K562 (cell line): ENCODE measurements at regions not wholly inside any gene's neighbourhood (a gene's known extent, or its start where the extent isn't known, plus 50 kb on each side); places are given as distances from the start of the nearest gene placed in this dataset.

Experiments used
- ATAC-seq: fragments of 200-7000 bp; cut with Tn5 transposase; 3 replicates; pipeline ENCODE4 v1.9.1; 2020; ENCODE audit warnings: moderate library complexity
- BruUV-seq: library from RNA; stranded (reverse); fragments of 400-500 nt; replicated peaks from 2 replicates; lab custom pipeline; 2021; lab: Mats Ljungman, UMichigan
- CTCF ChIA-PET: fragments of 300-600 bp; formaldehyde crosslinking; extraction: SDS; loops from one replicate; lab custom pipeline; 2021; ENCODE audit warnings: low intra/inter-chr PET ratio; lab: Yijun Ruan, JAX
- POLR2A ChIA-PET: fragments of 300-600, 350-650 bp; sonication (Branson Sonifier 250); formaldehyde crosslinking; extraction: SDS; loops from one replicate; lab custom pipeline; 2021; ENCODE audit warnings: antibody characterized with exemption, inconsistent platforms; lab: Yijun Ruan, JAX
- DNase-seq, 4 experiments: peaks; one replicate each; pipeline versions ENCODE4 v3.0.0 to v3.0.0-alpha.2; 2011 to 2018; ENCODE audit warnings: low spot score in 3 of 4, mixed read lengths in 3 of 4; ENCODE audit errors: extremely low read depth in 1 of 4
- FAIRE-seq: peaks from 2 replicates; lab custom pipeline; 2011; peaks lifted over from hg19 to GRCh38; lab: Jason Lieb, UNC
- H2AFZ ChIP-seq: 2 replicates; pipeline ENCODE4 v1.6.0; 2011; ENCODE audit warnings: low read depth, low read length, control low read depth, inconsistent platforms
- H3K27ac ChIP-seq: fragments of 200-600 bp; 3 replicates; pipeline ENCODE4 v1.8.0; 2011; ENCODE audit warnings: low read depth, mild to moderate bottlenecking, control low read depth, inconsistent platforms, low read length, moderate library complexity, mixed read lengths; ENCODE audit errors: extremely low read depth
- H3K27me3 ChIP-seq, 2 experiments: fragments of 300-600 bp in 1 of 2; 2 replicates in 1 of 2; 3 replicates in 1 of 2; pipeline versions ENCODE4 v1.6.0 to v1.8.0; 2011; ENCODE audit warnings: inconsistent platforms in 2 of 2, low read length in 2 of 2, mild to moderate bottlenecking in 1 of 2, mixed read lengths in 1 of 2, moderate library complexity in 1 of 2; ENCODE audit not compliant: control insufficient read depth in 2 of 2, insufficient read depth in 2 of 2
- H3K36me3 ChIP-seq: fragments of 300-600 bp; 3 replicates; pipeline ENCODE4 v1.8.0; 2011; ENCODE audit warnings: mild to moderate bottlenecking, low read length, inconsistent platforms; ENCODE audit not compliant: control insufficient read depth, insufficient read depth
- H3K4me1 ChIP-seq, 2 experiments: fragments of 200-600 bp in 1 of 2; replicated peaks in 1 of 2; 2 replicates in 1 of 2; 3 replicates in 1 of 2; pipeline versions ENCODE4 v1.5.1 to v1.8.0; 2011; ENCODE audit warnings: inconsistent platforms in 2 of 2, low read length in 2 of 2, mild to moderate bottlenecking in 1 of 2, mixed read lengths in 1 of 2, moderate library complexity in 1 of 2; ENCODE audit not compliant: control insufficient read depth in 2 of 2, insufficient read depth in 2 of 2
- H3K4me2 ChIP-seq: 2 replicates; pipeline ENCODE4 v1.6.1; 2011; ENCODE audit warnings: low read length, control low read depth, inconsistent platforms, mixed read lengths; ENCODE audit not compliant: insufficient read depth
- H3K4me3 ChIP-seq: fragments of 200-600 bp; sonication (generic), shearing (Covaris generic); 2 replicates; pipeline ENCODE4 v1.5.1; 2016; ENCODE audit warnings: control low read depth, inconsistent platforms
- H3K79me2 ChIP-seq: fragments of 200-600 bp; 3 replicates; pipeline ENCODE4 v1.8.0; 2011; ENCODE audit warnings: low read length, inconsistent platforms; ENCODE audit not compliant: control insufficient read depth, insufficient read depth
- H3K9ac ChIP-seq, 2 experiments: 2 replicates each; pipeline versions ENCODE4 v1.6.0 to v1.6.1; 2011; ENCODE audit warnings: low read depth in 2 of 2, low read length in 2 of 2, control low read depth in 1 of 2, inconsistent platforms in 1 of 2, mild to moderate bottlenecking in 1 of 2, mixed read lengths in 1 of 2; ENCODE audit not compliant: insufficient read depth in 1 of 2
- H3K9me1 ChIP-seq: one replicate; pipeline ENCODE4 v1.6.0; 2011; ENCODE audit warnings: inconsistent platforms, mild to moderate bottlenecking, low read length, moderate library complexity; ENCODE audit not compliant: control insufficient read depth, insufficient read depth
- H3K9me3 ChIP-seq: replicated peaks from 2 replicates; pipeline ENCODE4 v1.5.1; 2011; ENCODE audit warnings: low read depth, low read length, inconsistent platforms; ENCODE audit not compliant: control insufficient read depth, insufficient read depth
- H4K20me1 ChIP-seq: replicated peaks from 2 replicates; pipeline ENCODE4 v1.6.1; 2011; ENCODE audit warnings: low read length, inconsistent platforms, mixed read lengths; ENCODE audit not compliant: control insufficient read depth, insufficient read depth
- CEBPG ChIP-seq, 3 experiments: fragments of 200-800 bp in 1 of 3; sonication (Bioruptor generic) in 1 of 3; sonication (generic) in 1 of 3; formaldehyde crosslinking in 1 of 3; IDR thresholded peaks in 2 of 3; conservative IDR thresholded peaks in 1 of 3; 2 replicates each; pipeline versions ENCODE4 v1.6.1 to v1.8.0; 2016 to 2022; ENCODE audit warnings: missing compliant biosample characterization in 2 of 3, missing genetic modification characterization in 2 of 3, mild to moderate bottlenecking in 1 of 3, missing genetic modification reagents in 1 of 3
- RCOR1 ChIP-seq, 2 experiments: IDR thresholded peaks; 2 replicates each; pipeline ENCODE4 v1.6.1; 2012; ENCODE audit warnings: low read depth in 2 of 2, low read length in 2 of 2, borderline replicate concordance in 1 of 2, improper control_type of control experiment in 1 of 2
- WGBS: fragments of 100-300 bp; shearing (Covaris generic); methylation state at CpG from one replicate; pipeline ENCODE4 v1.1.6; 2016; ENCODE audit warnings: low coverage, mixed read lengths; ENCODE audit not compliant: insufficient coverage; ENCODE audit errors: missing lambda C conversion rate; 5-methylcytosine and 5-hydroxymethylcytosine counted together
- in situ Hi-C: fragments of 300-500 bp; cut with MboI; formaldehyde crosslinking; loops from 4 replicates; pipeline ENCODE4 v1.15.0; 2018; ENCODE audit warnings: inconsistent platforms, mixed read lengths
- intact Hi-C: fragments of 100-400 bp; cut with micrococcal nuclease; formaldehyde crosslinking; loops from 2 replicates; pipeline ENCODE4 v1.14.2; 2022
- TF ChIP-seq, protein P1 (sequence below): sonication (generic); formaldehyde crosslinking; IDR thresholded peaks from 2 replicates; pipeline ENCODE4 v1.8.0; 2022; ENCODE audit warnings: missing genetic modification reagents, mild to moderate bottlenecking, moderate library complexity, borderline replicate concordance

DNA sequence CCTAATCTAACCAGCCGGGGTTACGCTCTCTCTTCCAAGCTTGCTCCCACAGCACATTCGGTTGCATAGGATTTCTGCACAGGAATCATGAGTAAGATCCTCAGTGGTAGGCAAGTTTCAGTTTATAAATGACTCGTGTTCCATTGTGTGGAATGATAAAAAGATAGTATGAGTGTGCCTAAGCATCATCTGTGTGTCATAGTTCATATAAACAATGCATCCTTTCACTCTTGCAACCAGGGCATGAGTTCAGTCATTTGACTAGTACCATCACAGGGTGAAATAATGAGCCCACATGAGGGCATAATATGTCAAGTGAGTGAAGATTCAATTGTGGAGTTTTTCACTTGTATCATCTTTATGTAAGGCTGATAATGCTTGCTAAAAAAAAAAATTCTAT lies 417.1 kb upstream of the CDH2 start (continued):
- TF ChIP-seq, protein P1, sequence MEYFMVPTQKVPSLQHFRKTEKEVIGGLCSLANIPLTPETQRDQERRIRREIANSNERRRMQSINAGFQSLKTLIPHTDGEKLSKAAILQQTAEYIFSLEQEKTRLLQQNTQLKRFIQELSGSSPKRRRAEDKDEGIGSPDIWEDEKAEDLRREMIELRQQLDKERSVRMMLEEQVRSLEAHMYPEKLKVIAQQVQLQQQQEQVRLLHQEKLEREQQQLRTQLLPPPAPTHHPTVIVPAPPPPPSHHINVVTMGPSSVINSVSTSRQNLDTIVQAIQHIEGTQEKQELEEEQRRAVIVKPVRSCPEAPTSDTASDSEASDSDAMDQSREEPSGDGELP = no peak

DNA sequence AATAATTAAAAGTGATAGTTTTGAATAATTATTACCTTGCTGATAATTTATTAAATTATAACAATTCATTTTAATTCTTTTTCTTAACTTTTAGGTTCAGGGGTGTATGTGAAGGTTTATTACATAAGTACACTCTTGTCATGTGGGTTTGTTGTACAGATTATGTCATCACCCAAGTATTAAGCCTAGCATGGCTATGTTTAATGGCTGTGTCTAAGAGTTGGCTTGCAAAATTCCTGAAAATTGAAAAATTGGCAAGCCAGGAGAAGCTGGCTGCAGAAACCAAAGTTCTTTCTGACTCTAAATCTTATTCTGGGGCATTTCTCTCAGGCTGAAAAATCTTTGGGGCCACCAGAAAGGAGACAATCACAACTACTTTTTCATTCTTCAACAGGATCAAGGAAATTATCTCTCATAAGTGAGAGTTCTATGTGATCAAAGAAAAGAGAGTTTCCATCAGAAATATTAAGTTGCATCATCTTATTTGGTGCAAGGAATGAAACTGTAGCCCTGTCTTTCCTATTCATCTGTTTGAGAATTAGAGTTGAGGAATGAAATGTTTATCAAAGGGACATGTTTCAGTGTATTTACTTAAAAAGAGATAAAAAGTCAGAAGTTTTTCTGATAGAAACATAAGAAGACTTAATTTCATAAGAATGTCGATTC lies 412.1 kb upstream of the CDH2 start:
- H3K9ac ChIP-seq = no peak overlapping the region
- no peaks in the 10 kb centered on the region for H3K27me3 ChIP-seq
- no peaks in the 10 kb centered on the region for H3K36me3 ChIP-seq
- no peaks in the 10 kb centered on the region for H3K9me1 ChIP-seq
- in situ Hi-C loops = no loop called here
- no peak overlapping the region for H3K4me3 ChIP-seq
- H3K9me3 ChIP-seq = no peaks in the 10 kb centered on the region
- no peaks in the 10 kb centered on the region for H3K4me1 ChIP-seq
- intact Hi-C loops = no loop called here
- 0% methylated on average over 1 of the region's 1 CpG for WGBS
- FAIRE-seq (no peak), ATAC-seq (no peak), DNase-seq (no peak)
- H3K27ac ChIP-seq = no peak overlapping the region
- TF ChIP-seq RCOR1 (IDR thresholded peaks at IDR 0.05; ENCODE audit: borderline replicate concordance in 1 of 2, low read depth in 2 of 2, low read length in 2 of 2) = no peak
- TF ChIP-seq CEBPG (CRISPR knock-in tag; IDR thresholded peaks at IDR 0.05) = no peak
- TF ChIP-seq CEBPG (tag; conservative IDR thresholded peaks at IDR 0.05 in 1 of 2, IDR thresholded peaks at IDR 0.05 in 1 of 2) = 0 out of 4 replicates have a peak, but pooled peaks of 1 of the 2 experiments have one; percentile 24
- no peaks in the 10 kb centered on the region for H3K79me2 ChIP-seq
- ChIA-PET CTCF (no interaction called here), POLR2A (no interaction called here)
- no peak overlapping the region for H3K4me2 ChIP-seq
- BruUV-seq = no TSS peak
- H4K20me1 ChIP-seq = no peaks in the 10 kb centered on the region
- H2AFZ ChIP-seq = no peak overlapping the region
